ENCODE measurements at regions not wholly inside any gene's neighbourhood (a gene's known extent, or its start where the extent isn't known, plus 50 kb on each side); places are given as distances from the start of the nearest gene placed in this dataset.

DNA sequence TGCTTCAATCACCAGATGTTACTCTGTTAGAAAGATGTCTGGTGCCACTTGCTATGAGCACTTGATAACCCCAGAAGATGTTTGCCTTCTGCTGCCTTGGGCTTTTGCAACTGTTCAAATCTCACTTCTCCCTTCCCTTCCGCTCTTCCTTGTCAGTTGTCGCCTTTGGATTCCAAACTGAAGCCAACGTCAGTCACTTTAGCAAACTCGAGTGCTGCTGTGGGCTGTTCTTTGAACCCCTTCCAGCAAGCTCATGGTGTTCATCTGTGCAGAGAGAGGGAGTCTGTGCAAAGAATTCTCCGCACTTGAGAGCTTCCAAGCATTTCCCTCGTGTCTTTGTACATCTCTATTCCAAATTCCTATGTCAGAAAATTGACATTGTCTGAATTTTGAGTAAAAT is 879.4 kb downstream of the CDH11 start:
- no peak for DNase-seq (ENCODE audit: low read depth in 2 of 2)

DNA sequence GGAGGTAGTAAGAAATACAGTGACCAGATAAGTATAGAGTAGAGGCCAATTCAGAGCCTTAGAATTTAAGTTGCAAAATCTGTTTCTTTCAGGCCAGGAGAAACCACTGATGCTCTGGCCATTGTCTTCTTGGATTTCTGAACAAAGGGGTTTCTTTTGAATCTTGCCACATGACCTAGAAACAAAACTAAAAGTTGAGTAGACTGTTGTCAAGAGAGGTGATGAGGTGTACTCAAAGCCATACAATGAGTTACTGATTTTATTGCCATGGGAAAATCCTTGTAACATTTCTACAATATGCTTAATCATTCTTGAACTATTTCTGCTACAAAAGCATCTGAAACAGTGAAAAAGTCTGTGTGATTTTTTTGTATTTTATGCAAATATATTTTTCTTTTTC is 881.3 kb downstream of the CDH11 start:
- no peak for DNase-seq (ENCODE audit: low read depth in 2 of 2)

DNA sequence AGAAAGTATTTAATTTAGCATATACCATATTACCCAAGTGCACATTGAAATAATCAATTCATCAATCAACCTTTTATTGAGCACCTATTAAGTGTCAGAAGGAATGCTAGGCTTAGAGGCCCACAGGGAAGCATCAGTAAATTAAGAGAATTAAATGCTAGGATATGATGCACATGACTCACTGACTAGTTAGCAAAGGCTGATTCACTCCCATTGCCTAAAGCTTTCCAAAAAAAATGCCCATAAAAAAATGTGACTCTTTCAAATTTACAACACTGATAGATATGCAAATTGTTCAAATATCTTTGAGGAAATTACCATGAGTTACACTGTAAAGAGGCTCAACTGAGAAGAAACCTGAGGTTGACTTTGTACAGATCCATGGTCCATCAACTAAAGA is 883.3 kb downstream of the CDH11 start:
- DNase-seq (ENCODE audit: low read depth in 2 of 2): no peak

DNA sequence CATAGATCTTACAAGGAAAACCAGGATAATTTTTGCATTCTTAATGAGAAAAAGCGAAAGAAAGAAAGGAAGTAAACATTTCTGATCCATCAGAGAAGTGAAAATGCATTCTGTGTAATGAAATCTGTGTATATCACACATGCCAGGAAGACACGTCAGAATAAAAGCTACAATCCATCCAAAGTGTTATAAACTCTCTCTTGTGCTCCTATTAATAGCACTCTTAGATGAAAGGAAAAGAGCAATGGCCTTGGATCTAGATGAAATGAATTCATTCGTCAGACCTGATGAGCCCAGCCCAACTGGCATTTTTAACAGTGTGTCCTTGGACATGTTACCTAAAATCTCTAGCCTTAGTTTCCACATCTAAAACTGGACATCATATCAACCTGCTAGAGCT is 885.5 kb downstream of the CDH11 start:
- DNase-seq (ENCODE audit: low read depth in 2 of 2): no peak

DNA sequence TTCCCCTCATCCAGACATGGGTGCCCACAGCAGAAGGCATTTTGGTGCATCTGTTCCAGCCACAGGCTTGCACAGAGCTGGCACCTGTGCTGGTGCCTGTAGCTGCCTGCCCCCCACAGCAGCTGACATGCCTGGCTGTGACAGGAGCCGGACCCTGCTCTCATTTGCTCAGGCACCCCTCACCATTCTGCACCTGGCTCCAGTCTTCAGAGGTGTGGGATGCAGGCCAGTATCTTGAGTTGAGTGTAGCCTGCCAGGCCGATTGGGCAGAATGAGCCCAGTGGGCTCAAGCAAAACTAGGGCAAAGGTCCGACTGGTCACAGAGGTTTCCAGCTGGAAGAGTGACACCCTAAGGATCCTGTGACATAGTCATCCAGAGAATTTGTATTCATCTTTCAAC is 887.7 kb downstream of the CDH11 start:
- DNase-seq (ENCODE audit: low read depth in 2 of 2): no peak

DNA sequence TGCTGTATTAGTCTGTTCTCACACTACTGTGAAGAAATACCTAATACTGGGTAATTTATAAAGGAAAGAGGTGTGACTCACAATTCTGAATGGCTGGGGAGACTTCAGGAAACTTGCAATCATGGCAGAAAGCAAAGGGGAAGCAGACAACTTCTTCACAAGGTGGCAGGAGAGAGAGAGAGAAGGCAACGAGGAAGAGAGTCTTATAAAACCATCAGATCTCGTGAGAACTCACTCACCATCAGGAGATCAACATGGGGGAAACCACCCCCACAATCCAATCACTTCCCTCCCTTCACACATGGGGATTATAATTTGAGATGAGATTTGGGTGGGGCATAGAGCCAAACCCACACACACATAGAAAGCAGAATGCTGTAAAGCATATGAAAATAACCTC is 896.2 kb downstream of the CDH11 start:
- no peak for DNase-seq (ENCODE audit: low read depth in 2 of 2)

DNA sequence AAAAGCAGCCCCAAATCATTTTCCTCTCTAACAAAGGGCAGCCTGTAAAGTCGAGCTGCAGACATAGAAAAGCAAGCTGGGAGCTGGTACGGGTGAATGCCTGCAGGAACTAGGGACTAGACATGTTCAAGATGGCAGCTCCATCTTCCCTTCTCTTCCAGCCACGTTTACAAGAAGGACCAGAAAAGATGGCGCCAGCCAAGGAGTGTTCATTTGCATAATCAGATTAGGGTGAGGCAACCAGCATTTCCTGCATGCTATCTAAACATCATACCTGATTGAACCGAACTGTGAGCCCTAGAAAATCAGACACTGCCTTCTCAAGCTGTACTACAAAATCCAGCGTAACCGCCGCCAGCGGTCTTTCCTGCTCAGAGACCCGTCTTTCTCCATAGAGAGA is 896.8 kb downstream of the CDH11 start:
- no peak for DNase-seq (ENCODE audit: low read depth in 2 of 2)

DNA sequence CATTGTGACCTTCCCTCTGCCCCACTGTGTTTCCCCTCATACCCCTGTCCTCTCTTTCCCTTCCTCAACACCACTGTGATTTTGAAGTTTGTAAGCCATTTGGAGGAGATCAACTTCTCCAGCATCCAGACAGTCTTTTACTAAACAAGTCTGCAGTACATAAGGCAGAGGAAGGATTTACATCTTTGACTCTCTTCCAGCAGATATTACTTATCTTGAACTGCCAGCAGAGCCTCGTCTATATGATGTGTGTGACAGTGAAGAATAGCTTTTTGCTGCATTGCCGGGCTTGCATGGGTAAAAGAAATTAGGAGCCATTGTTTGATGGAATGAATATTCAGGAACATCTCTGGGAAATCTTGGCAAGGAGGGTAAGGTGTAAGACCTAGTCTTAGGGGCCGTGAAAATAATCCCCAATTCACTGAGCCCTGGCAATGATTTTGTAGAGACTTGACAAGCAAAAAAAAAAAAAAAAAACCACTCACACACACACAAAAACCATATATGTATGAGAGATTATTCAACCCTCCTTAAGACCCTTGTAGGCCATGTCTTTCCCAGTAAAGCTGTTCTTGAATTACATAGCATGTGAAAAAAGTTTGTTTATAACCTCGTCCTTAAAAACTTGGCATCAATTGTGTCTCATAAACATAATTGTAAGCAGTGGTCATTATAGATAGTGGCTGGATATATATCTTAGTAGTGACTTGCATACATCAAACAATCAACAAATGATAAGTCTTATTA is 903.9 kb downstream of the CDH11 start:
- no peak for DNase-seq (ENCODE audit: low read depth in 2 of 2)

DNA sequence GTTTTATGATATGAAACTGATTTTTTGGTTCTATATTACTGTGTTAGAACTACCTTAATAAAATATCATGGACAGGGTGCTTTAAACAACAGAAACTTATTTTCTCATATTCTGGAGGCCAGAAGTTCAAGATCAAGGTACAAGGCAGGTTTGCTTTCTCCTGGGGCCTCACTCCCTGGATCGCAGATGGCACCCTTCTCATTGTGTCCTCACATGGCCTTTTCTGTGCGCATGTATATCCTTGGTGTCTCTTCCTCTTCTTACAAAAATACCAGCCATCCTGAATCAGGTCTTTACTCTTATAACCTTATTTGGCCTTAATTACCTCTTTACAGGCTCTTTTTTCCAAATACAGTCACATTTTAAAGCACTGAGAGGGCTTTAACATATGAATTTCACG is 906.1 kb downstream of the CDH11 start:
- DNase-seq (ENCODE audit: low read depth in 2 of 2): no peak

DNA sequence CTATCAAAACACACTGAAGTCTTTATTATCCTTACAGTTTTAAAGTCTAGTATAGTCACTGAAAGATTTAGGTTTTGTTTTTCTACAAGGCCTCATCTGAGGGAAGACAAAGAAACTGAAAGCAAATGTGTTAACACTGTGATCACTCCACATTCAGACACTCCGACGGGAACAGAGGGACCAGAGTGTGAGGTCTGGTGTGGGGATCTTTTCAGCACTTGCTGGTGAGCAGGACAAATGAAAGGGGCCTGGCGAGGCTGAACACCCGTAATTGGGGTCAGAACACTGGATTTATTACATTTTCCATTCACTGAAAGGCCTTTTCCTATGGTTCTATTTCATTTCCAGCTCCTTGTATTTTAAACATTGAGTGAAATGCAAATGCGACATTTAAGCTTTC is 910.5 kb downstream of the CDH11 start:
- DNase-seq (ENCODE audit: low read depth in 2 of 2): no peak

DNA sequence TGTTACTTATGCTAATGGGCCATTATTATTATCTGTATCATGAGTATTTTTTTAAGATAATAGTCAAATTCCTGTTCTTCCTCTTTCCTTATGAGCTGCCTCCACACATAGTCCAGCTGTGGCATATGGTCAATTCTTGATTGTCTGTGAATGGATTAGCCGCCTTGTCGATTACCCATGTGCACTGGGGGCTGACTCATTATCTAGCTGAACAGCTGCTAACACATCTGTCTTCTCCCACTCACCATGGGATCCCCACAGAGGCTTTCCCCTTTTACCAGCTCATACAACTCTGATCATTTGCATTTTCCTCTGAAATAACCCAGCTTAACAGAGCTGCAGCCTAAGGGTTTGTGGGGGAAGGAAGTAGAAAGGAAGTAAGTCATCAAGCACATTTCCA is 915.0 kb downstream of the CDH11 start:
- DNase-seq (ENCODE audit: low read depth in 2 of 2): no peak

DNA sequence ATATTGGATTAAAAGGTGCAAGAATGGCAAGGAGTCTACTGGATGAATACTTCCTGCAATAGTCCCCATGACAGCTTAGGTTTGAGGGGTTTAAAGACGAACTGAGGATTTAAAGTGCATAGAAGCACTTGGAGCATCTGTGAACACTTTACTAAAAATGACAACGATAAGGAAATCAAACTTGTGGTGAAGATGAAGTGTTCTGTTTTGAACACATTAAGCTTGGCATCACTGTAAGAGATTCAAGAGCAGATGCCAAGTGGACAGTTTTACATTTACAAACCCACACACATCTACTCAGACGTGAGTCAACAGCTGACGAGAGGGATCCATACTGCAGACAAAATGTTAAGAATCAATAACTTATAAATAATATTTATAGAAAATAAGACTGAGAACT is 918.7 kb downstream of the CDH11 start:
- DNase-seq (ENCODE audit: low read depth in 2 of 2): no peak

DNA sequence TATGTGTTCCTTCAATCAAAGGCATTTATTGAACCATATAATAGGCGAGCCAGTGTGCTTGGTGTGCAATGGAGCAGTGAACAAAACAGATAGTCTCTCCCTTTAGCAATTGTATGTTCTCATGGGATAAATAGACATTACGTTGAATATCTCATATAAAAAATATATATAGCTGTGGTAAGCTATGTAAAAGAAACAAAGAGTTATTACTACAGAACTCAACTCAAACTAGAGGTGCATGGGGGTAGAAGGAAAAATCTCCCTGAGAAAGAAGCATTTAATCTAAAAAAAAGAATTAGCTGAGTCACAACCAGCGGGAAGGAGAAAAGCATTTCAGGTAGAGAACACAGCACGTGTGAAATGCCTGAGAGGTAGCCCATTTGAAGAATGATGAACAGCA is 919.3 kb downstream of the CDH11 start:
- no peak for DNase-seq (ENCODE audit: low read depth in 2 of 2)

DNA sequence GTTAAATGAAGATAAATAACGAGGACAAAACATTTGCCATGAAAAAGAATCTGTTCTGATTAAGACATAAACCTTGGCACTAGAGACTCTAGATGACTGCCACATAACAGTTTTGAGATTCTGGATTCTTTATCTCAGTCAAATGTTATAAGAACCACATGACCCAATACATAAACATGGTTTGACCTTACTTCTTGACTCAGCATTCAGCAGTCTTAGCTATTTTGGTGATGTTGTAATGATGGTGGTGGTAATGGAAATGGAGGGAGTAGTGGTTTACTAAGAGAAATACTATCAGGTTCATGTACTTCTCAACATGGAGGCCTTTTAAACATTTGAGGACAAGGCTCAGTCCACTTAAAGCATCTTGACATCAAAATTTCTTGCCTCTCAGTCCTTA is 925.4 kb downstream of the CDH11 start:
- DNase-seq (ENCODE audit: low read depth in 2 of 2): no peak

DNA sequence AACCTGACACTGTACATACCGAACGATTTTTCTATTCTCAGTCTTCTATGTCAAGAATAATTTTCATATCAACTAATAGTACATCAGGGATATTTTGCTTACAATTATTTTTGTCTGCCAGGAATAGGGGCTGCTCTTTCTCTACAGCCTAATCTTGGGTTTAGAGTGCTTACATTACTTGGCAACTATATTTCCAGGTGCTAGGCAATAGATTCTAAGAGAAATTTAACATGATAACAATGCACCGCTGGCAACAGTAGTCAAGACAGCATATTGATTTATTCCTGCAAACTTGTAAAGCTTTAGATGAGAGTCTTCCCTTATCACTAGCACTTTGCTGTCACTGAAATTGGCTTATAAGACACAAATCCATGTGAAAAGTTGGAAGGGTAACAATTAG is 935.9 kb downstream of the CDH11 start:
- DNase-seq (ENCODE audit: low read depth in 2 of 2): no peak

DNA sequence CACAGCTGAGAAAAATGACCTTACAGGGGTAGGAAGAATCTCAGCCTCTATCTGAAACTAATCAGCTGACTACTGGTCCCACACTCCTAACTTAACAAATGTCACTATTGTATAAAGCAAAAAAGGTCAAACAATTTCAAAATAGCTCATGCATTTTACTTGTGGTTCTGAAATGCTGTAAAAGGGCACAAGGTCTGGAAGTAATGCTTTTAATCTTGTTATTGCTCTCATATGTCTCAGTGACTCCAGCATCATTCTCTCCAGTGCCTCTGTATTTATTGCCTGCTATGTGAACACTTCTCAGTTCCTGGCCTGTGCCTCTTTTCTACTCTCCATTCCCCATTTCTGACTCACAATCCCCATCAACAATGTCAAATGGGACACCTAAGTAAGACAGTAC is 937.7 kb downstream of the CDH11 start:
- DNase-seq (ENCODE audit: low read depth in 2 of 2): no peak

DNA sequence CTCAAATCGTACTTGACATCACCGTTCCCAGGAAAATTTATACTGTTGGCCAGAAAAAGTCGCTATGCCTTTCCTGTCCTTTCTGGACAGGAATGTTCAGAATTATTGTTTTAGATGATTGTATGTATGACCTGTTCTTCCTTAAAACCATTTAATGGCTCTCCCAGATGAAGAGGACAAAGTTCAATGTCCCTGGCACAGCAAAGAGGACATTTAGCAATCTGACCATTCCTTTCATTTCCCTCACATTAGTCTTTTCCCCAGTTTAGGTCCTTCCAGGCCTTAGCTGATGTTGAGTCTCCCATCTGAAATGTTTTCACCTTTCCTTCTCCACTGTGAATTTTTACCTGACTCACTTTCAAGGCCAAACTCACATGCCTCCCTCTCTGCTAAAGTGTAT is 938.9 kb downstream of the CDH11 start:
- no peak for DNase-seq (ENCODE audit: low read depth in 2 of 2)

DNA sequence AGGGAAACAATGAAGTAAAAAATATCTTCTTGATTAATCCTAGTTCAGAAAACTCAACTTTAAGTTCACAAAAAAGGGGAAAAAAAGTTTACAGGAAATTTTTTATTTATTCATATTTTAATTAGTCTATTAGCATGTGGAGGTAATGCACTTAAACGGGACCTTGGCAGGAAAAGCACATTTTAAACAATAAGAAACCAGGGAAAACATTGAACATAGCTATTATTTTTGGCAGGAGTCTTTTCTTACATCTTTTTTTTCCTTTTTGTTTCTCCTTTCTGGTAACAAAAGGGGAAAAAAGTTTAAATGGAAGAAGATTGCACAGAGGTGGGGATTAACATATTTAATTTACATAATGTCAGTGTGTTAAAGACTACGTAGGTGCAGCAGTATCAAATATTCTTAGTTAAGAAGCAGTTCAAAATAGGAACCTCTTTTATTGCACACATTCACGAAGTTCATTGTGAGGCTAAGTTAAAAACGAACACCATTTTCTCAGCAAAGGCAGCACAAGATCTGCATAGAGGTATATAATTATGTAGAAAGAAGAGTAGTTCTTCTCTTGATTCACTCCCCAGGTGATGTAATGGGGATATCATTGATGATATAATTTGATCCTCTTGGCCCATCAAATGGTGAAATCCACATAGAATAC is 940.5 kb downstream of the CDH11 start:
- no peak for DNase-seq (ENCODE audit: low read depth in 2 of 2)

DNA sequence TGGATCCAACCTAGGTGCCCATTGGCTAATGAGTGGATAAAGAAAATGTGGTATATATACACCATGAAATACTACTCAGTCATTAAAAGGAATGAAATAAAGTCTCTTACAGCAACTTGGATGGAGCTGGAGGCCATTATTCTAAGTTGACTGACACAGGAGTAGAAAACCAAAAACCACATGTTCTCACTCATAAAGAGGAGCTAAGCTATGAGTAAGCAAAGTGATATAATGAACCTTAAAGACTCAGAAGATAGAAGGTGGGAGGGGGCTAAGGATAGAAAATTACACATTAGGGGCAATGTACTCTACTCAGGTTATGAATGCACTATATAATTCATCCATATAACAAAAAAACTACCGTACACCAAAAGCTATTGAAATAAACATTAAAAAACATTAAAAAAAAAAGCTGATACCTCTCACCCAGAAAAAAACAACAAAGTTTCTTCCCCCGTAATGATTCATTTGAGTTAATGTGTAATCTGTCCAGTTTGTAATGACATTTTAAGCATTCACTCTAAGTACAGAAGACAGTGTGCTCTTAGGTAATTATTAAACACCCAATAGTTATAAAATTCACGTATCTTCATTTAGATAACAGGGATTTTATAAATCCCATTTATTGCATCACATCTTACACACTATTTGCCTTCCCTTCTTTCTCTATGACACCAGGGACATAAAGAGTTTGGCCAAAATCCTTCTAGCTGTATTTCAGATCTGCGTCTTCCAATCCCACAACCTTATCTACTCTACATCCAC is 941.5 kb downstream of the CDH11 start:
- no peak for DNase-seq (ENCODE audit: low read depth in 2 of 2)

DNA sequence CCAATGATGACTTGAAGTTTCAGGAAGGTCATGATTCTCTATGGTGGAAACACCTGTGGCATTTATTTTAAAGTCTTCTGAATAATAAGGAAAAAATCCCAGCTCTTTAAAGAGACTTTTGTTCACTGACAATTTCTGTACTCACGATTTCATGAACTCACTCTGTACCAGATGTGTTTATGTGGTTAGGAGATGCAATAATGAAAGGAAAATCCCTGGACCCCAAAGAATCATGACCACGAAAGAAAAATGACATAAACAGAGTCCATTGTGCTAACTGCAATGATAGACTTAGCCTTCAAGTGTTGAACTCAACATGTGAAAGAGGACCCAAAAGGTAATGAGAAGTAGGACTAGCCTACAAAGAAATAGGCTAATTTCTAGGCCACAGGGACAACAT is 947.5 kb downstream of the CDH11 start:
- DNase-seq (ENCODE audit: low read depth in 2 of 2): no peak

DNA sequence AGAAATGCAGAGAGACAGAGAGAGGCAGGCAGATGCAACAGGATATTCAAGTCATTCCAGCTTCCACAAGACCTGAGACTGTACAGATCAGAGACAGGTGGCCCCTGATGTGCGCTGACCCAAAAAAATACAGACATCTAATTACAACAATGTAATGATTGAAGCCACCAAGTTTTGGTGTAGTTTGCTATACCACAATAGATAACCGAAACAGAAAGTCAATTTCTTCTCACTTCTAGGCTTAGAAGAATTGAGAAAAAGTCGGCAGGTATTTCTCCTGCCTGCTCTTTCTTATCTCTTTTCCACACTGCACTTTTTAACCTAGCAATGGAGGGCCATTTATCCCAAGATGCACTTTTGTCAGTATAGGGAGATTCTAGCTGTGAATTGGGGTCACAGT is 949.2 kb downstream of the CDH11 start:
- no peak for DNase-seq (ENCODE audit: low read depth in 2 of 2)

DNA sequence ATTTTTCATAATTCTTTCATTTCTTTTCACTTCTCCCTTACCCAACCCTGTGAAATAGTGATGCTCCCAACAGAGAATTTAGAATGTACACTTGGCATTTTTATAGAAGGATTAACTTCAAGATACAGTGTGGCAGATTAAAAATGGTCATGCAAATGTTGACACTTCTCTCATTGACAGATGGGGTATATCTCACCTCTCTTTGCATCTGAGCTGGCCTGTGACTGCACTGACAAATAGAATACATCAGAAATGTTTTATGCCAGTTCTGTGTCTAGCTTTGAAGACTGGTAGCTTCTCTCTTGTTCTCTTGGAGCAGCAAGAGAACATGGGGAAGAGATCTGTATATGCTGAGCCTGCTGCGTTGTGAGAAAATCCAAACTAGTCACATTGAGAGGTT is 949.6 kb downstream of the CDH11 start:
- DNase-seq (ENCODE audit: low read depth in 2 of 2): no peak

DNA sequence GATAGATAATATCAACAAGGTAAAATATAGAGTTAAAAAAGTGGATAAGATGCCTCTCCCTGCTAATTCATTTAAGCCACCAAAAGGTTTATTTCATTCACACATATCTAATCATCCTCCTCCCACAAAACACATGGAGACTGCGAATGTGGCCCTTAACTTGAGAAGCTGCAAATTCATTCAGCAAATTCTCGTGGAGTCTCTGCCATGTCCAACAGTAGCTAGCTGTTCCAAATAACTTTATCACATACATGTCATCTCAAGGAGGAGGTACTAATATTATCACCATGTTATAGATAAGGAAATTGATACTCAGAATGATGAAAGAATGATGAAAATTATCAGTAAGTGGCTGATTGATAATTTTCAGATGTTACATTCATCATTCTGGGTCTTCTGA is 950.2 kb downstream of the CDH11 start:
- no peak for DNase-seq (ENCODE audit: low read depth in 2 of 2)

Data from stimulated activated CD4-positive, alpha-beta T cell treated with anti-CD3 and anti-CD28 coated beads, Interleukin-4, amount 100 ng/mL, for 48 hours (primary cell).